EL (cell line): ENCODE measurements at regions not wholly inside any gene's neighbourhood (a gene's known extent, or its start where the extent isn't known, plus 50 kb on each side); places are given as distances from the start of the nearest gene placed in this dataset.
"Not testable (repeated sequence)": the region's sequence is repeated elsewhere in the genome, so short reads cannot be mapped to it uniquely, and the experiment has no call there.

Source experiments
- DNase-seq: peaks from one replicate; pipeline ENCODE4 v3.0.0-alpha.2; 2016

DNA sequence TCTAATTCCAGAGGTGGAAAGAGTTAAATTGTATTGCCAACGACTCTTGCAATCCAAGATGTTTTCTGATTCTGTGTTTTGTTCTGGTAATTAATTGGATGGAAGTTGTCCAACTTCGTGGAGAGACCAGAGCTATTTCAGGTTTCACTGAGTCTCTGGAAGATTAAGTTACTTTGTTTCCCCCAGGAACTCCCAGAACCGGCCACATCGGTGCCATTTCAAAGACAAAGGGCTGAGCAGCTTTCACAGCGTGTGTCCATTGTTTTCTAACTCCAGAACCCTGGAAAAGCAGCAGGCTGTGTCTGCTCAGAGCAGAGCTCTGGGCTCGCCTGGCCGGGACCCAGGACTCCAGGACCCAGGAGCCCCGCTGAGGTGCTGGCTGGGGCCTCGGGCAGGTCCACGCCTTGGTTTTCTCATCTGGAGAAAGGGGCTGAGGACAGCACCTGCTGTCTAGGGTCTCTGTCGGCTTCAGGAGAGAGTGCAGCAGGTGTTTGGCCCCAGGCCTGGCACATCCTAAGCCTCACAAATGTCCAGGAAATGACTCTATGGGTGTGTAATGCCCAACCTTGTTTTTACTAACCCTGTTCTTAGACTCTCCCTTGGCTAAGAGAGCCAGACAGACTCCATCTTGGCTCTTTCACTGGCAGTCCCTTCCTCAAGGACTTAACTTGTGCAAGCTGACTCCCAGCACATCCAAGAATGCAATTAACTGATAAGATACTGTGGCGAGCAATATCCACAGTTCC, 86.0 kb upstream of the SFSWAP start:
- not testable (repeated sequence) for DNase-seq

DNA sequence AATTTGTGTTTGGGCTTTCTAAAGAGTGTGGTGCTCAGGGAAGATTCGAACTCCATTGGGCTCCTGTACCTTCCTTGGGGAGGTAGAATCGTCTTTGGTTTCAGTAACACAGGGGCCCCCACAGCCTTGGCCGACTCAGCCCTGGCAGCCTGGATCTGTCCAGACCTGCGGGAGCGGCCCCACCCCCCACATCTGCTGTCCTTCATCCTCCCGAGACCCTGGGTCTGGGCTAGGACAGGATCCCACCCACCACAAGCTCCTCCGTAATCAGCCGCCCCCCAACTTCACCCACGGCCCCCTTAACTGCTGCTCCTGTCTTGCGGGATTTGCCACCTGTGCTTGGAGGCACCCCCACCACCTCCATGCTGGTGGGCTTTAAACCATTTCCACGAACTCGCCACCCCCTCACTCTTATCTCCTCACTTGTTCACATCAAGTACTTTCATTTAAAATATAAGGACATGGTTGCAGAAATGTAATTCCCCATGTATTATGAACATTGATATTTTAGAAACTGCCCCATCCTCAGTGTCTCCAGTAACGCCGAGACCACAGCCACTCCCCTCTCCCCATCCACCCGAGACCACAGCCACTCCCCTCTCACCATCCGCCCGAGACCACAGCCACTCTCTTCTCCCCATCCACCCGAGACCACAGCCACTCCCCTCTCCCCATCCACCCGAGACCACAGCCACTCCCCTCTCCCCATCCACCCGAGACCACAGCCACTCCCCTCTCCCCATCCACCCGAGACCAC, 84.7 kb upstream of the SFSWAP start:
- DNase-seq = not testable (repeated sequence)

DNA sequence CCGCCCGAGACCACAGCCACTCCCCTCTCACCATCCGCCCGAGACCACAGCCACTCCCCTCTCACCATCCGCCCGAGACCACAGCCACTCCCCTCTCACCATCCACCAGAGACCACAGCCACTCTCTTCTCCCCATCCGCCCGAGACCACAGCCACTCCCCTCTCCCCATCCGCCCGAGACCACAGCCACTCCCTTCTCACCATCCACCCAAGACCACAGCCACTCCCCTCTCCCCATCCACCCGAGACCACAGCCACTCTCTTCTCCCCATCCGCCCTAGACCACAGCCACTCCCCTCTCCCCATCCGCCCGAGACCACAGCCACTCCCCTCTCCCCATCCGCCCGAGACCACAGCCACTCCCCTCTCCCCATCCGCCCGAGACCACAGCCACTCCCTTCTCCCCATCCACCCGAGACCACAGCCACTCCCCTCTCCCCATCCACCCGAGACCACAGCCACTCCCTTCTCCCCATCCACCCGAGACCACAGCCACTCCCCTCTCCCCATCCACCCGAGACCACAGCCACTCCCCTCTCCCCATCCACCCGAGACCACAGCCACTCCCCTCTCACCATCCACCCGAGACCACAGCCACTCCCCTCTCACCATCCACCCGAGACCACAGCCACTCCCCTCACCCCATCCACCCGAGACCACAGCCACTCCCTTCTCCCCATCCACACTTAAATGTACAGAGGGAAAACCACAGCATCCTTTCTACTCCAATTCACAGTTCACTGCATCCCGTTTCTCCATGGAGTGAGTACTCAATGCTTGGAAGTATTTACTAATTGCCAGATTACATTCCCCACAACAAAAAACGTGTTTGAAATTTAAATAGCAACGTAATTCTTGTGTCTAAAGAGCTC, 83.5 kb upstream of the SFSWAP start:
- DNase-seq = not testable (repeated sequence)

DNA sequence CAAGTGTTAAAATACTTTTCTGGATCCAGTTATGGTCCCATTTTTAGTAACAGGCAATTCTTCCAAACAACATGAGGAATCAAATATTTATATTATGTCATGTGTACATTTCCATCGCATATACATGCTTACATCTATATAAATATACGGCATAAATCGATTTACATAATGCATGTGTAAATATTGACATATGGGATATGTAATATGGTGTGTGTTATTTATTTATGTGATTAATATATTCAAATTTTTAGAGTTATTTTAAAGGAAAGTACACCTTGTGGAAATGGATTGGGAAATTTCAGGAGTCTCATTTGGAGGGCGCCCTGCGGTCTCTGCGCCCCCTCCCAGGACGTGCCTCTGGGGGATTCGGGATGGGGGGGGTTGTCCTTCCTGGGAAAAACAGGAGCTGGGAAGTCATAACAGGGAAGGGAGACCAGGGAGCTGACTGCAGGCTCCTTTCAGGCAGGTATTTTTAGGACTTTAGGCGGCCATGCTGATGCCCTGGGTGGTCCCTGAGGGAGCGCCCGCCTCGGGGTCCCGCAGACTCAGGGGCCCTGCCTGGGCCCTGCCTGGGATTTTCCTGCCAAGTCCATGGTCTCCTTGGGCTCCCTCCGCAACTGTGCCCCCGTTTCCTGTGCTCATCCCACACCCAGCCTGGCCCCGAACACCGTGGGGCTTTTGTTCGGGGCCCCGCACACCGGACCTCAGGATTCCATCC, 82.7 kb upstream of the SFSWAP start:
- DNase-seq = no peak

DNA sequence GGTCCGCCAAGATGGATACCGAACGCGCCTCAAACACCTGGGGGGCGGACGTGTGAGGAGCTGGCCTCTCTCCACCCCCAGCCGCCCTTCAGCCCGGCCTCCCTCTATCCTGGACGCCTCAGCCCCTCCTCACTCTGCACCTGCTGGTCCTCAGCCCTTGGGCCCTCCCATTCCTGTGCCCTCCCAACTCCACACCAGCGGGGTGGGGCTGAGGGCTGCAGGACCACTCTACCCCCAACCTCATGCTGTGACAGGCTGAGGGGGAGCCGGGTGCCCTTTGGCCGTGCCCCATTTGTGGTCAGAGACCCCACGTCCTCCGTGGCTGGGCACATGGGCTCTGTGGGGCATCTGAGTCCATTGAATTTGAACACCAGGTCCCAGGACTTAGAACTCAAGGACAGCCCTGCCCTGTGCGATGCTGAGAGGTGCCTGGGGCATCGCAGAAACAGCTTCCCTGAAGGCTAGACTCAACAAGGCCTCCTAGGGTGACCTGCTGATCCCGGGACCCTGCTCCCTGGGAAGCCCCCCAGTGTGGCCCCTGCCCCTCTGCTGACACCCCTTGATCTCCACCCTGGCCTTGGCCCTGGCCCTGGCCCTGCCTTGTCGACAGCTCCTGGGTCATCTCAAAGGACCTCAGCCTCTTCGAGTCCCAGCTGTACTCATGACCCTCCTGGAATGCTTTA, 82.0 kb upstream of the SFSWAP start:
- DNase-seq = no peak

DNA sequence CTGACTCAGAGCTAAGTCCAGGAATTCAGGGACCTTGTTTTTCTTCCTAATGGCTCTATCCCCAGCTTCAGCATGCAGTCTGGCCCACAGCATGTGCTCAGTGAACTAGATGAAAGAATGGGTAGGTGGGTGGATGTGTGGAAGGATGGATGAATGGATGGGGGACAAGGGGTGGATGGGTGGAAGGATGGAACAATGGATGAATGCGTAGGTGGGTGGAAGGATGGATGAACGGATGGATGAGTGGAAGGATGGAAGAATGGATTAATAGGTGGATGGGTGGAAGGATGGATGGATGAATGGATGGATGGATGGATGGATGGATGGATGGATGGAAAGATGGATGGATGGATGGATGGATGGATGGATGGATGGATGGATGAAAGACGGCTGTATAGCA, 79.7 kb upstream of the SFSWAP start:
- DNase-seq = no peak

DNA sequence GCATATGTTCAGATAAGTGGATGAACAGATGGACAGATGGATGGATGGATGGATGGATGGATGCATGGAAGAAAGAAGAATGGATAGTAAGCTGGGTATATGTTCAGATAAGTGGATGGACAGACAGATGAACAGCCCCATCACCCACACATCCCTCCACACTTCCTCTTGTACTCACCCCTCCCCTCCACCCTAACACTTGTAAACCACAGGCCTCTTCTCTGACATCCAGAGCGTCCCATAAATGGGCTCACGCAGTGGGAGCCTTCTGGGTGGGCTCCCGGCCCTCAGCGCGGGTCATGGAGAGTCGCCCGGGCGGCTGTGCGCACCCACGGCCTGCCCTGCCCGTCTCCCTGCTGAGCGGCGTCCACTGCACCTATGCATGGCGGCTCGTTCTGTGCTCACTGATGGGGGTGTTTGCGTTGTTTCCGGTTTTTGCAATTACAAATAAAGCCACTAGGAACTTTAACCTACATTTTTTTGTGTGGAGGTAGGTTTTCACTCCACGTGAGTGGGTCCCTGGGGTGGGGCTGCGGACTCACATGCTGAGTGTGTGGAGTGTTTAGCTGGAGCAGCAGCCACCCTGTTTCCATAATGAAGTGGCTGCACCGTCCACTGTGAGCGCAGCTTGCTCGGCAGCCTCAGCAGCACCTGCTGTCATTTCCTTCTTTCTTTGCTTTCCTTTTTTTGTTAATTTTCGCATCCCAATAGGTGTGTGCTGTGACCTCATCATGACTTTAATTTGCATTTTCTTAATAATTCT, 78.8 kb upstream of the SFSWAP start:
- DNase-seq = not testable (repeated sequence)

DNA sequence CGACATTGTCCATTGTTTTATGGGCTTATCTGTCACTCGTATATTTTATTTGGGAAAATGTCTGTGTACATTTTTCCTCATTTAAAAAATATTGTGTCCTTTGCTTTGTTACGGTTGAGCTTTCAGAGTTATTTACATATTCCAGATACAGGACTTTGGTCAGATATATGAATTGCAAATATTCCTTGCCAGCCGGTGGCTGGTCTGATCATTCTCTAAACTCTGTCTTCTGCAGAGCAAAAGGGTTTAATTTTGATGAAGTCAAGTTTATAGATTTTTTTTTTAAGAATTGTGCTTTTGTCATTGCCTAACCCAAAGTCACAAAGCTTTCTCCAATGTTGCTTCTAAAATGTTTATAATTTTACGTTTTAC, 78.3 kb upstream of the SFSWAP start:
- not testable (repeated sequence) for DNase-seq

DNA sequence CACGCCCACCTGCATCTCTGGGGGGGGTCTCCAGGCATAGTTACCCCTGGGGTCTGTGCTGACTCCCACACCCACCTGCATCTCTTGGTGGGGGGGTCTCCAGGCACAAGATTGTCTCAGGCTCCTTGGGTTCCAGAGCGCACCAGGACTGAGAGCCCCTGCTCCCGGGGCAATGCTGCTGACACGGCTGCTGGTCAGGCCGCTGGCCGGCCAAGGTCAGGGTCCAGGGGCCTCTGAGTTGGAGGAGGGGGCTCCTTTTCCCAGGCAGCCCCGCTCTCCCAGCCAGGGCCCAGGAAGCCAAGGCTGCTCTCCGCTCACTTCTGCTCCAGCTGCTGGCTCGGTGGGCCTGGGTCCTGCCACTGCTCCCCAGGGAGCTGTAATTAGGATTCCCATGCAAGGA, 77.3 kb upstream of the SFSWAP start:
- DNase-seq = not testable (repeated sequence)

DNA sequence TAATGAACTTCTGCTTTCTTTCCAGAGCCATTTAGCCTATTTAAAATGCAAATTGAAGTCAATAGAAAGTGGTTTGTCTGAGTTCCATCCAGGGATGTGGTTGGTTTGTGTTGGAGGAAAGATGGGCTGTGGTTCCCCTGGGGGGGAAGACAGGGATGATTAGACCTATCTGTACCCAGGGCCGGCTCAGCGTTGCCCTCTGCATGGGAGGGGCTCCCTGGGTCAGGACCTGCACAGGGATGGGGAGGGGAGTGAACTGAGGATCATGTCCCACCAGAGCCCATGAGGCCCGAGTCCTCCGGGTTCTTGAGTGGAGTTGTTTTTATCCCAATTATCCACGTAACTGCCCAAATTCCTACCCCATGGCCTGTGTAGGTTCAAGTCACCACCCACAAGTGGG, 76.9 kb upstream of the SFSWAP start:
- no peak for DNase-seq

DNA sequence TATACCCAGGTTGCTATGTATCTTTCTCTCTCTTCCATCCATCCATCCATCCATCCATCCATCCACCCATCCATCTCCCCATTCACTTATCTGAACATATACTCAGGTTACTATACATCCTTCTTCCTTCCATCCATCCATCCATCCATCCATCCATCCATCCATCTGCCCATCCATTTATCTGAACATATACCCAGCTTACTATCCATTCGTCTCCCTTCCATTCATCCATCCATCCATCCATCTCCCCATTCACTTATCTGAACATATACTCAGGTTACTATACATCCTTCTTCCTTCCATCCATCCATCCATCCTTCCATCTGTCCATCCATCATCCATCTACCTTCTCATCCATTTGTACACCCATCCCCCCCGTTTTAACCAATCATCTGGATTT, 75.9 kb upstream of the SFSWAP start:
- DNase-seq = not testable (repeated sequence)

DNA sequence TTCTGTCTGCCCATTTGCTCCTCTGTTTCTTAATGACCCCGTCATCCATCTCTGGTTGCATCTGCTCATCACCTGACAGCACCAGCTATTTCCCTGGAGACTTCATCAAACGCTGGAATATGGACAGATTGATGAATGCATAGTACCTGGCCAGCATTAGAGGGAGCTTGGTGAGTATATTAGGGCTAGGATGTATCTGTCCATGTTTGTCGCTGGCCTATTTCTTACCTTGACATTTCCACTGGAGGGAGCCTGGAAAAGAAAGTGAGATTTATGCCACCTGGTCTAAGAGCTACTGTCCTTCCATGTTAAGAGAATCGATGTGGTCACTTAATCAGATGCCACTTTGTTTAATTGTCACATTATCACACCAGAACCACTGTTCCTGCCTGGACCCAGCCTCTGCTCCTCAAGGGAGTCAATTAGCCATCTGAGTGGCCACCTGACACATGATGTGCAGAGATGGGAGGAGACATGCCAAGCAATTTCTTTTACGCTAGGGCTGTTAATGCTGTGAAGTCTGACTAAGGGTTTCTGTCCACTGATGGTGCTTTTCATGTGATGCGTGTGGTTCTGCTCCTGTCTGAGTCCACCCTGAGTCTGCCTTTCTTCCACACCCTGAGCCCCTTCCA, 75.3 kb upstream of the SFSWAP start:
- DNase-seq = no peak

DNA sequence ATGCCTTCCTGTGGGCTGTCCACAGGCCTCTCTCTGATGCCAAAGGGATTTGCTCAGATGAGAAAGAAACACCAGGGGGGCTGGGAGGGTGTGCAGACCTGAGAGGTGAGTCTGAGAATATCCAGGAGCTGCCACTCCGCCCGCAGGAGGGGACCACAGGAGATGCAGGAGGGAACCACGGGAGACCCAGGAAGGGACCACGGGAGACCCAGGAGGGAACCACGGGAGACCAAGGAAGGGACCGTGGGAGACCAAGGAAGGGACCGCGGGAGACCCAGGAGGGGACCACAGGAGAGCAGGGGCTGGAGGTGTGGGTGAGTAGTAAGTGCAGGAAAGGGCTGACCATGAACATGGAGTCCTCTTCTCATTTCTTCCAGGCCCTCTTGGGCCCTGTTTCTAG, 74.6 kb upstream of the SFSWAP start:
- no peak for DNase-seq

DNA sequence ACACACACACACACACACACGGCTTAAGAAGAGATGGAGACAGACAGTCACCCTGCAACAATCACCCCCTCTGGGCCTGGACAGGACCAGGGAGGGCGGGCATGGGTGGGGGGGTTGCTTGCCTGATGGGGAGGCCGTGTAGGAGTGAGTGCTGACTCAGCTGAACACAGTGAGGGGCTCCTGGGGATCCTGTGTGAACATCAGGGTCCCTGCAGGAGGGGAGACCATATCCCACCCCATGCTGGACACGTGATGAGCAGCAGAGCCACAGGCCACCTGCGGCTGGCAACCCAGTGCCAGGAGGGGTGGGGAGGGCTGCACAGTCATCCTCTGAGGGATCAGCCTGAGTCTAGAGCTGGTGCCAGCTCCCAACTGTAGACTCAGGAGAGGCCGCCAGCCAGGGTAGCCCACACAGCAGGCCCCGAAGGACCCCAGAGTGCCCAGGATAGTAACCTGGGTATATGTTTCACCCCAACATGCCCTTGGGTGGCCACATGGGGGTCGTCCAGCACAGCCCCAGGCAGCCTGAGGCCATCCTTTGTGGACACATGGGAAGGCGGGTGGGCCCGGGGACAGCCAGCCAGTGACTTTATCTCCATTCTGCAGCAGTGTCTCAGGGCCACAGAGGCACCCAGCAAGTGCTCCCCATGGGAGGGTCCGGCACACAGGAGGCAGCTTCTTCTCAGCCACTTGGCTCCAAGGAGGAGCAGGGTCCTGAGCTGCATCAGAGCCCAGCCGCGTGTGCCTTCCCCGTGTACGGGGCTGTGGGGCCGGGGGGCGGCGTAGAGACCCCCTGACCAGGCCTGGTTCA, 73.7 kb upstream of the SFSWAP start:
- no peak for DNase-seq

DNA sequence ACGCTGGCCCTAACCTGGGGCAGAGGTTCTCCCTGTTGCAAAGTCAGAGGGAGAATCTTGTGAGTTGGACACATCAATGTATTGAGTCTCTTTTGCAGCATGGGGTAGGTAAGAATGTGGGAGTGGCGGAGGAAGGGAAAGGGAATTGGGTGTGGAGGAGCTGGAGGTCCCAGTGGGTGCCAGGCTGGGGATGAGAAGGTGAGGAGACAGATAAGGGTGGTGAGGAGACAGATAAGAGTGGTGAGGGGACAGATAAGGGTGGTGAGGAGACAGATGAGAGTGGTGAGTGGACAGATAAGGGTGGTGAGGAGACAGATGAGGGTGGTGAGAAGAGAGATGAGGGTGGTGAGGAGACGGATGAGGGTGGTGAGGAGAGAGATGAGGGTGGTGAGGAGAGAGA, 72.9 kb upstream of the SFSWAP start:
- no peak for DNase-seq

DNA sequence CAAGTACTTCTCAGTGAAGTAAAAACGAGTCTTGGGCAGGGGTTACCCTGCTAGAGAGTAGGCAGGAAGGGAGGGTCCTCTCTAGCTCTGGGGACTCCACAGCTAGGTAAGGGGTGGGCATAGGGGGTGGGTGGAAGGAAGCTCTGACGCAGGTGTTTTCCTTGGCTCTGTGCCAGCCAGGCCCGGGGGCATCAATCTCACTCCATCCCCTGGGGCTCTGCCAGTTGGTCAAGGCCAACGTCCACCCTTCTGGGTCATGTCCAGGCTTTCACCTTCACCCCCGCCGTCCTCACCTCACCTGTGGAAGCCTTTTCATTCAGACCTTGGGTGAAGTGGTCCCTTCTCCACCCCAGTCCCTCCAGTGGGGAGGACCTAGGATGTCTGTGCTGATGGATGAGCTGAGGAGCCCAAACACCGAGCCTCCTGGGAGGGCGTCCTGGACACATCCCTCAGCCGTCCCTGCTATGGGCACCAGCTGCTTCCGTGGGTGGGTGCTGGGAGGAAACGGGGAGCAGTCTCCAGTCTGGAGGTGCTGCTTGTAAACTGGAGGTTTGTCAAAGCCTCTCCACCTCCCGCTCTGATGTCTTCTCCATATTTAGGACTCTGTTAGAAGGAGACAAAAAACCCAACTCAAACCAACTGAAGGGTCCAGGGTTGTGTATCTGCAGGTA, 71.5 kb upstream of the SFSWAP start:
- no peak for DNase-seq

DNA sequence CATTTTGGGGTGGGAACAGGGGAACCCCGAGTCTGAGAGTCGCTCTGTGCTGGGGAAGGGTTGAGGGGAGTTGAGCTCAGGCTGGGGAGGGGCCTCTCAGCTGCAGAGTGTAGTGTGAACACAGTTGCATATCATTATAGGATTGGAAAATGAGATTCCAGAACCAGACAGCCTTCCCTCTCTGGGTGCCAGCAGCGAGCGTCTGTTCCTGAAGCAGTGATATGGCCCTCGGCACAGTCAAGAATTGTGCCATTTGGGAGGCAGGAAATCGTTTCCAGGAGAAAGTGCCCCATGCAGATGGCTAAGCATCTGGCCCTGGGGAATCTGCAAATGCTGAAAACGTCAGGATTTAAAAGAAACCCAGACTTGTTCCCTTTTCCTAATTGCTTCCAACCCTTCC, 70.4 kb upstream of the SFSWAP start:
- DNase-seq = no peak

DNA sequence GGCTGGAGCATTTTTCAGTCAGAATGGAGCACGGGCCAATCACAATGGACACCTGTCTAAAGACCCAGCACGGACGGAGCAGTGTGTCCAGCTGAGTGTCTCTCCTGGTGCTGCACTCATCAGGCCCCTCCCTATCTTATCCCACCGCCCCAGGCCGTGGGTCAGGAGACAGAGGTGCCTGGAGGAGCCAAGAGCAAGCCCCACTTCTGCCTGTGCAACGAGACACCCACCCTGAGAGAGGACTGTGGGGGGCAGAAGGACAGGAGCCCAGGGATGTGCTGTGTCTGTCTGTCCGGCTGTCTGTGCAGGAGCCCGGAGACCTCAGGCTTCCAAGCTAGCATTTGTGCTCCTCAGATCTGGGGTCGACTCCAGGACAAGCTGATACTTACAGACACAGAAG, 69.6 kb upstream of the SFSWAP start:
- no peak for DNase-seq

DNA sequence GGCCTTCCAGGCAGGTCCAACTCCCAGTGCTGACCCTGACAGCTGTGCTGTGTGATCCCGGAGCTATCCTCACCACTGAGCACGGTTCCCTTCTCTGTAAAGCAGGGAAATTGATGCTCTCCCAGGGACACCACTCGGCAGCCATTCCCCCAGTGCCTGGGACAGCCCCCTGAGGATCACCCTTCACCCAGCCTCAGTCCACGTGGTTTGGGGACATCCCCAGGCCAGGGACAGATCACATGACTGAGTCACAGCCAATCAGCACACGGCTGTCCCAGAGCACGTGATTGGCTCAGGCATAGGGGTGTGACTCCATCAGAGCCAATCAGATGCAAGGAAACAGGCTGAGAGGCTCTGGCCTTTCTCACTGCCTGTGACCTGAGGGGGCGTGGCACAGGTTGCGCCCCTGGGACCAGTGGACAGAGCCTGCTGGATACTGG, 68.8 kb upstream of the SFSWAP start:
- no peak for DNase-seq
